ENCODE measurements at regions not wholly inside any gene's neighbourhood (a gene's known extent, or its start where the extent isn't known, plus 50 kb on each side); places are given as distances from the start of the nearest gene placed in this dataset.

- Histone ChIP-seq H3K27ac (no peak overlapping the region), H3K4me1 (no peaks in the 10 kb centered on the region), H4K20me1 (no peaks in the 10 kb centered on the region), H3K27me3 (no peaks in the 10 kb centered on the region), H3K9me3 (no peaks in the 10 kb centered on the region), H3K4me3 (no peak overlapping the region), H3K36me3 (no peaks in the 10 kb centered on the region), H3K9ac (no peak overlapping the region), H3K4me2 (no peak overlapping the region)
- no peak for TF ChIP-seq Cebpa-rat (IDR thresholded peaks at IDR 0.05)
These were observed 659.5 kb upstream of the NRP1 start for GRCh38 chr10:33993917-33994316.

- Histone ChIP-seq H3K4me2 (no peak overlapping the region), H3K27ac (no peak overlapping the region), H3K9me3 (no peaks in the 10 kb centered on the region), H3K9ac (no peak overlapping the region), H3K4me1 (no peaks in the 10 kb centered on the region), H3K36me3 (no peaks in the 10 kb centered on the region), H3K4me3 (no peak overlapping the region), H3K27me3 (no peaks in the 10 kb centered on the region), H4K20me1 (no peaks in the 10 kb centered on the region)
- TF ChIP-seq Cebpa-rat (IDR thresholded peaks at IDR 0.05): no peak
These were observed 657.5 kb upstream of the NRP1 start for GRCh38 chr10:33991924-33992323.

GRCh38 chr10:33986515-33986914 lies 652.0 kb upstream of the NRP1 start:
- no peaks in the 10 kb centered on the region for H3K4me1 ChIP-seq
- H4K20me1 ChIP-seq: no peaks in the 10 kb centered on the region
- H3K9me3 ChIP-seq: no peaks in the 10 kb centered on the region
- no peak overlapping the region for H3K27ac ChIP-seq
- no peaks in the 10 kb centered on the region for H3K36me3 ChIP-seq
- no peaks in the 10 kb centered on the region for H3K27me3 ChIP-seq
- H3K4me2 ChIP-seq: no peak overlapping the region
- no peak overlapping the region for H3K9ac ChIP-seq
- H3K4me3 ChIP-seq: no peak overlapping the region
- TF ChIP-seq Cebpa-rat (IDR thresholded peaks at IDR 0.05): no peak

GRCh38 chr10:33986016-33986415 lies 651.5 kb upstream of the NRP1 start:
- Histone ChIP-seq H3K4me3 (no peak overlapping the region), H3K27me3 (no peaks in the 10 kb centered on the region), H3K4me1 (no peaks in the 10 kb centered on the region), H3K36me3 (no peaks in the 10 kb centered on the region), H3K27ac (no peak overlapping the region), H4K20me1 (no peaks in the 10 kb centered on the region), H3K4me2 (no peak overlapping the region), H3K9me3 (no peaks in the 10 kb centered on the region), H3K9ac (no peak overlapping the region)
- TF ChIP-seq Cebpa-rat (IDR thresholded peaks at IDR 0.05): no peak

GRCh38 chr10:33982995-33983394 lies 648.5 kb upstream of the NRP1 start:
- no peak for TF ChIP-seq Cebpa-rat (IDR thresholded peaks at IDR 0.05)
- Histone ChIP-seq H3K9ac (no peak overlapping the region), H3K9me3 (no peaks in the 10 kb centered on the region), H3K36me3 (no peaks in the 10 kb centered on the region), H3K4me2 (no peak overlapping the region), H3K27ac (no peak overlapping the region), H4K20me1 (no peaks in the 10 kb centered on the region), H3K27me3 (no peaks in the 10 kb centered on the region), H3K4me1 (no peaks in the 10 kb centered on the region), H3K4me3 (no peak overlapping the region)

GRCh38 chr10:33981301-33981700 lies 646.8 kb upstream of the NRP1 start:
- H3K4me3 ChIP-seq: no peak overlapping the region
- no peak overlapping the region for H3K27ac ChIP-seq
- H3K4me1 ChIP-seq: no peaks in the 10 kb centered on the region
- H3K36me3 ChIP-seq: no peaks in the 10 kb centered on the region
- TF ChIP-seq Cebpa-rat (IDR thresholded peaks at IDR 0.05): no peak
- no peak overlapping the region for H3K4me2 ChIP-seq
- H3K27me3 ChIP-seq: no peaks in the 10 kb centered on the region
- H3K9ac ChIP-seq: no peak overlapping the region
- H3K9me3 ChIP-seq: no peaks in the 10 kb centered on the region
- no peaks in the 10 kb centered on the region for H4K20me1 ChIP-seq

- H3K4me3 ChIP-seq: no peak overlapping the region
- H3K9me3 ChIP-seq: no peaks in the 10 kb centered on the region
- no peak for TF ChIP-seq Cebpa-rat (IDR thresholded peaks at IDR 0.05)
- H3K27ac ChIP-seq: no peak overlapping the region
- no peaks in the 10 kb centered on the region for H4K20me1 ChIP-seq
- no peaks in the 10 kb centered on the region for H3K36me3 ChIP-seq
- H3K27me3 ChIP-seq: no peaks in the 10 kb centered on the region
- no peaks in the 10 kb centered on the region for H3K4me1 ChIP-seq
- no peak overlapping the region for H3K9ac ChIP-seq
- no peak overlapping the region for H3K4me2 ChIP-seq
These were observed 644.7 kb upstream of the NRP1 start for GRCh38 chr10:33979195-33979594.

- TF ChIP-seq Cebpa-rat (IDR thresholded peaks at IDR 0.05): no peak
- Histone ChIP-seq H3K4me3 (no peak overlapping the region), H3K27me3 (no peaks in the 10 kb centered on the region)
These were observed 641.0 kb upstream of the NRP1 start for GRCh38 chr10:33975481-33975880.

GRCh38 chr10:33974976-33975478 lies 640.6 kb upstream of the NRP1 start:
- no peaks in the 10 kb centered on the region for H3K9me3 ChIP-seq
- H3K4me1 ChIP-seq: no peaks in the 10 kb centered on the region
- no peak overlapping the region for H3K27ac ChIP-seq
- TF ChIP-seq Cebpa-rat (IDR thresholded peaks at IDR 0.05): no peak
- H3K36me3 ChIP-seq: no peaks in the 10 kb centered on the region
- no peaks in the 10 kb centered on the region for H3K27me3 ChIP-seq
- no peak overlapping the region for H3K4me2 ChIP-seq
- no peaks in the 10 kb centered on the region for H4K20me1 ChIP-seq
- no peak overlapping the region for H3K4me3 ChIP-seq
- H3K9ac ChIP-seq: no peak overlapping the region

More at GRCh38 chr10:33975481-33975880, 641.0 kb upstream of the NRP1 start:
- H3K9ac ChIP-seq: no peak overlapping the region
- no peaks in the 10 kb centered on the region for H3K9me3 ChIP-seq
- H3K4me1 ChIP-seq: no peaks in the 10 kb centered on the region
- no peak overlapping the region for H3K27ac ChIP-seq
- no peaks in the 10 kb centered on the region for H3K36me3 ChIP-seq
- no peak overlapping the region for H3K4me2 ChIP-seq
- no peaks in the 10 kb centered on the region for H4K20me1 ChIP-seq

GRCh38 chr10:33968983-33969382 lies 634.5 kb upstream of the NRP1 start:
- Histone ChIP-seq H3K4me3 (no peak overlapping the region), H3K4me1 (no peaks in the 10 kb centered on the region), H3K9me3 (no peaks in the 10 kb centered on the region), H3K4me2 (no peak overlapping the region), H3K27ac (no peak overlapping the region), H3K27me3 (no peaks in the 10 kb centered on the region), H4K20me1 (no peaks in the 10 kb centered on the region), H3K36me3 (no peaks in the 10 kb centered on the region), H3K9ac (no peak overlapping the region)
- no peak for TF ChIP-seq Cebpa-rat (IDR thresholded peaks at IDR 0.05)

GRCh38 chr10:33967606-33968120 lies 633.2 kb upstream of the NRP1 start:
- Histone ChIP-seq H3K9me3 (no peaks in the 10 kb centered on the region), H3K27me3 (no peaks in the 10 kb centered on the region), H3K4me3 (no peak overlapping the region), H3K4me1 (no peaks in the 10 kb centered on the region), H3K27ac (no peak overlapping the region), H3K9ac (no peak overlapping the region), H3K36me3 (no peaks in the 10 kb centered on the region), H4K20me1 (no peaks in the 10 kb centered on the region), H3K4me2 (no peak overlapping the region)
- TF ChIP-seq Cebpa-rat (IDR thresholded peaks at IDR 0.05): no peak
